HUES64 (cell line): ENCODE measurements at regions not wholly inside any gene's neighbourhood (a gene's known extent, or its start where the extent isn't known, plus 50 kb on each side); places are given as distances from the start of the nearest gene placed in this dataset.

ENCODE experiments used
- H3K27ac ChIP-seq: 2 replicates; pipeline ENCODE4 v1.7.0; 2013; ENCODE audit warnings: low read depth, low read length, inconsistent platforms
- H3K27me3 ChIP-seq: 2 replicates; pipeline ENCODE4 v1.6.1; 2013; ENCODE audit warnings: mild to moderate bottlenecking, low read length; ENCODE audit not compliant: insufficient read depth
- H3K36me3 ChIP-seq: 2 replicates; pipeline ENCODE4 v1.6.1; 2013; ENCODE audit warnings: mild to moderate bottlenecking, low read length; ENCODE audit not compliant: insufficient read depth
- H3K4me1 ChIP-seq: 2 replicates; pipeline ENCODE4 v1.6.1; 2013; ENCODE audit warnings: mild to moderate bottlenecking, low read length, moderate library complexity; ENCODE audit not compliant: insufficient read depth
- H3K4me3 ChIP-seq: 2 replicates; pipeline ENCODE4 v1.5.1; 2013; ENCODE audit warnings: mild to moderate bottlenecking, low read length, moderate library complexity
- H3K9ac ChIP-seq: 2 replicates; pipeline ENCODE4 v1.6.1; 2013; ENCODE audit warnings: mild to moderate bottlenecking, low read depth, low read length
- H3K9me3 ChIP-seq: 2 replicates; pipeline ENCODE4 v1.6.1; 2013; ENCODE audit warnings: low read depth, low read length; ENCODE audit not compliant: insufficient read depth
- whole genome bisulfite sequencing: fragments of 150-250, 120-280 bp; methylation state at CpG from one replicate; pipeline ENCODE4 v1.1.7; 2013; ENCODE audit warnings: missing lambda C conversion rate; 5-methylcytosine and 5-hydroxymethylcytosine counted together

GRCh38 chr3:193972832-193973231 is 163.1 kb upstream of the HES1 start:
- Histone ChIP-seq H3K9ac (no peak overlapping the region), H3K27ac (no peak overlapping the region), H3K4me1 (peaks cover 61% of the 10 kb centered on the region), H3K9me3 (no peaks in the 10 kb centered on the region), H3K27me3 (peaks cover 6% of the 10 kb centered on the region; the same call in 1 of the 2 replicates), H3K4me3 (no peak overlapping the region), H3K36me3 (no peaks in the 10 kb centered on the region)
- WGBS: 95% methylated on average over 3 of the region's 3 CpGs

DNA sequence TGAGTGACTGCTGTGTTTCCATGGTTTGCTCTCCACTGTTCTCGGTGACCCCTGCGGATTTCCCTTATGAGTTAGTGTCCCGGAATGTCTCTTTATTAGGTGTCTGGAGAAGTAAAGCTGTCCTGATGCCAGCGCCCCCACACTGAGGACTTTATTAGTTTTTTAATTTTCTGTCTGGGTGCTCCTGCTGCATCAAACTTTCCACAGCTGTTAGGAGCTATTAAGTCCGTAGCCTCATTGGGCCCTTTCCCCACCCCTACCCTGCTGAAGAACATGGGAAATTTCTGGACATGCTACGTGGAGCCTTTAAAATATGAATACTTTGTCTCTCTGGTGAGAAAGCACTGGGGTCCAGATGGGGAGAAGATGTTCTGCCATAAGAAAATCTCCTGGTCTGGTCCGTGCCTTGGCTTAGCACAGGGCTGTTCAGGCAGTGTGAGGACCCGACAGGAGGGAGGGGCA is 161.7 kb upstream of the HES1 start:
- H3K27me3 ChIP-seq: peaks cover 6% of the 10 kb centered on the region; the same call in 1 of the 2 replicates
- WGBS: 72% methylated on average over 8 of the region's 8 CpGs
- peak overlapping the region; percentile 86; the same call in 1 of the 2 replicates for H3K27ac ChIP-seq
- H3K4me3 ChIP-seq: no peak overlapping the region
- H3K4me1 ChIP-seq: peaks cover 61% of the 10 kb centered on the region
- H3K9me3 ChIP-seq: no peaks in the 10 kb centered on the region
- no peak overlapping the region for H3K9ac ChIP-seq
- no peaks in the 10 kb centered on the region for H3K36me3 ChIP-seq

DNA sequence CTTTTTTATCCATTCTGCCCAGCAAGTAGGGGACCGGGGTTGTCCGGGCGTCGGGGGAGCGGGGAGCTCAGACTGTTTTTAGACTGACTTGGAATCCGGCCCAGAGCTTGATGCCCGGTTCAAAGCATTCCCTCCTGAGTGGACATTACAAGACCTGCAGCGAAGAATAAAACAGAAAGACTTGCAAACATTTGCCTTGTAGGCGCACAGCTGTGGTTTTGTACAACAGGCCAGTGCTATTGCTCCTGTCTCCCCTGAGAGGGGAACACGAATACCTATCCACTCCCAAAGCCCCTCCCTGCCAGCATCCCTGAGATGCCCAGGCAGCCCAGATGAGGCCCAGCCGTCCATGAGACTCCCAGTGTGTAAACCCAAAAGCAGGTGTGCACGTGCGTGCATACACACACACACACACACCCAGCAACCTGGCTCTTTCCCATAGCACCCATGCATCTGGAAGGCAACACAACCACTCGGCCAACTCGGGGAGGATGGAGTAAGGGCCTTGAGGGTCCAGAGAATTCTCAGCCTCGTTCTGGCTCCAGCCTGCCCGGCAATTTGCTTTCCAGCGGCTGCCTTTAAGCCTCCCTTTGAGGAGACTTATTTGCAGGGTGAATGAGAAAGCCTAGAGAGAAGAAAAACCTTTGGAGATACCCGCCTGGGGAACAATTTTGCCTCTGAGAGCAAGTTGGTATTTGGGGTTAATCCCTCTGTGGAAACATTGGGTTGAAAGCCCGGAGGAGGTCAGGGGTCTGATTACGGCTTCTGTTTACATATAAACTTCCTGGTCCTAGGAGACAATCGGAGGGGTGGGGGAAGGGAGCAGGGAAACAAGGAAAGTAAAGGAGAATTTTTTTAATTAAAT is 161.0 kb upstream of the HES1 start:
- Histone ChIP-seq H3K27me3 (peaks cover 8% of the 10 kb centered on the region), H3K9me3 (no peaks in the 10 kb centered on the region), H3K36me3 (no peaks in the 10 kb centered on the region), H3K27ac (peak overlapping the region; percentile 86), H3K4me1 (peaks cover 59% of the 10 kb centered on the region), H3K9ac (peak overlapping the region; percentile 42; the same call in 1 of the 2 replicates), H3K4me3 (peak overlapping the region; percentile 12; the same call in 1 of the 2 replicates)
- WGBS: 45% methylated on average over 21 of the region's 22 CpGs

DNA sequence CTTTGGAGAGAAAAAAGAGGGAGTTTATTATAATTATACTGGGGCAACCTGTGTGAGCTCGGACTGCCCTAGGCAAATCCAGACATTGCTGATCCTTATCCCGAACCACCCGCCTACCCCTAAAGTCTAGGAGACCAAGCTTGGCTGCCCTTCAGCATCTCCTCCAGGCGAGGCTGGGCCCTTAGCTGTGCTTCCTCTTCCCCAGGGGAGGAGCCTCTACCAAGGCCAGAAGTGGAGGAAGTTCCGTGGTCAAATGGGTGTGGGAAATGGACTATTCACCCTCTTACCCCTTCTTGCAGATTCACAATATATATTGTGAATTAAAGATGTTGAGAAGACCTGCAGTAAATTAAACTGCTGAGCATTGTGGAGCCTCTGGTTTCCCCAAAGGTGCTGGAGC is 158.3 kb upstream of the HES1 start:
- Histone ChIP-seq H3K4me3 (no peak overlapping the region), H3K4me1 (peaks cover 39% of the 10 kb centered on the region), H3K9ac (no peak overlapping the region), H3K36me3 (no peaks in the 10 kb centered on the region), H3K9me3 (no peaks in the 10 kb centered on the region), H3K27me3 (peaks cover 22% of the 10 kb centered on the region), H3K27ac (no peak overlapping the region)
- WGBS: 98% methylated on average over 4 of the region's 5 CpGs

DNA sequence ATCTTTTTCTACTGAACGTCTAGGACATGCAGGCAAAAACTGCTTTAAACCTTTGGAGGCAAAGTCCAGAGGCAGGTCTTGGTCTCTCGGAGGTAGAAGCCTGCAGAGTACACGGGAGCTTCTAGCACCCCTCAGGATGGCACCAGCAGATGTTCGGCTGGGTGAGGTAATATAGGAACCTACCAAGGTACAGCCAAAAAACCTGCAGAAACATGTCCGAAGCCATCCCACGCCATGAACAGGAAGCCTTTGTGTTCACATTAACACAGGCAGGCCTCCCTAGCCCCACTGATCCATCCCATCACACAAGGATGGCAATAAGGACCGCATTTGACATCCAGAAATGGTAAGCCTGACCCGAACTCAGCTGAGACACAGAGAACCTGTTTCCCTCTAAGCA is 157.9 kb upstream of the HES1 start:
- 93% methylated on average over 8 of the region's 8 CpGs for WGBS
- H3K36me3 ChIP-seq: no peaks in the 10 kb centered on the region
- H3K9me3 ChIP-seq: no peaks in the 10 kb centered on the region
- peaks cover 22% of the 10 kb centered on the region for H3K27me3 ChIP-seq
- peaks cover 36% of the 10 kb centered on the region for H3K4me1 ChIP-seq
- H3K9ac ChIP-seq: no peak overlapping the region
- H3K4me3 ChIP-seq: no peak overlapping the region
- no peak overlapping the region for H3K27ac ChIP-seq

GRCh38 chr3:193978486-193978885 is 157.5 kb upstream of the HES1 start:
- Histone ChIP-seq H3K27ac (no peak overlapping the region), H3K27me3 (peaks cover 22% of the 10 kb centered on the region), H3K4me3 (no peak overlapping the region), H3K9me3 (no peaks in the 10 kb centered on the region), H3K36me3 (no peaks in the 10 kb centered on the region), H3K4me1 (peaks cover 31% of the 10 kb centered on the region), H3K9ac (no peak overlapping the region)
- WGBS: 91% methylated on average over 6 of the region's 6 CpGs

GRCh38 chr3:193980326-193980725 is 155.6 kb upstream of the HES1 start:
- no peaks in the 10 kb centered on the region for H3K9me3 ChIP-seq
- peaks cover 13% of the 10 kb centered on the region for H3K4me1 ChIP-seq
- no peak overlapping the region for H3K27ac ChIP-seq
- H3K27me3 ChIP-seq: peaks cover 22% of the 10 kb centered on the region
- no peaks in the 10 kb centered on the region for H3K36me3 ChIP-seq
- H3K9ac ChIP-seq: no peak overlapping the region
- 91% methylated on average over 7 of the region's 7 CpGs for WGBS
- no peak overlapping the region for H3K4me3 ChIP-seq

DNA sequence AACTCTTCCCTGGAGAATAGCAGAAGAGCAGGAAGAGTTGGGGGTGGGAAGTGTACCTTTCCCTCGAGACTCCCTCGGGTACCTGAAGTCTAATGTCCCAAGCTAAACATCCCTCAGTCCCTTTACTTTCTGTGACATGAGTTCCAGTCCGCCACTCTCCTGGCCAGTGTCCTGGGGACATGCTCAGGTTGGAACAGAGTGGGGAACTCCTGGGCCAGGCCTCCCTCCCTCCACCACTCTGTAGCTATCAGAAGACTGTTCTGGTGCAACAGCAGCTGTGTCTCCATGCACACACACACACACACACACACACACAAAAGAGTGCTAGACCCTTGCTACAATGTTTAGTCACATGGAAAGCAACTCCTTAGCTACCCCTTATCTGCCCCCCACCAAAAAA is 155.0 kb upstream of the HES1 start:
- 93% methylated on average over 3 of the region's 3 CpGs for WGBS
- Histone ChIP-seq H3K27ac (no peak overlapping the region), H3K27me3 (peaks cover 22% of the 10 kb centered on the region), H3K36me3 (no peaks in the 10 kb centered on the region), H3K4me1 (peaks cover 7% of the 10 kb centered on the region), H3K4me3 (no peak overlapping the region), H3K9me3 (no peaks in the 10 kb centered on the region), H3K9ac (no peak overlapping the region)

DNA sequence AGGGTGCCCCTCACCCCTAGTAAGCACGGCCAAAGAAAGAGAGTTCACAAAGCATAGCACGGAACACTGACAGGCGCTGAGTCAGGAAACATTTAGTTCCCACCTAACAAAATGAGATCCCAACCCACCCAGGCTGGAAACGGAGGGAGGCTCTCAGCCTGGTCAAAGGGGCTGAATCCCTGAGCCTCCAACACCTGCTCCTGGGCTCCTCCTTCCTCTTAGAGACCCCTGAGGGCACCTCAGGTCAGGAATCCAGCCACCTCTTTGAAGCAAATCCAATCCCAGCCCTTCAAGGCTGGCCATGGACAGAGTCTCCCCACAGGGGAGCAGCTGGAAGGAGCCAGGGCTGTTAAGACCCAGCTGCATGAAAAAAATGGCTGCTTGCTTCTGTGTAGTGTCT is 154.4 kb upstream of the HES1 start:
- Histone ChIP-seq H3K27ac (no peak overlapping the region), H3K4me3 (no peak overlapping the region), H3K4me1 (peaks cover 1% of the 10 kb centered on the region; the same call in 1 of the 2 replicates), H3K9ac (no peak overlapping the region), H3K9me3 (no peaks in the 10 kb centered on the region), H3K36me3 (no peaks in the 10 kb centered on the region), H3K27me3 (peaks cover 22% of the 10 kb centered on the region)
- 57% methylated on average over 4 of the region's 4 CpGs for WGBS

DNA sequence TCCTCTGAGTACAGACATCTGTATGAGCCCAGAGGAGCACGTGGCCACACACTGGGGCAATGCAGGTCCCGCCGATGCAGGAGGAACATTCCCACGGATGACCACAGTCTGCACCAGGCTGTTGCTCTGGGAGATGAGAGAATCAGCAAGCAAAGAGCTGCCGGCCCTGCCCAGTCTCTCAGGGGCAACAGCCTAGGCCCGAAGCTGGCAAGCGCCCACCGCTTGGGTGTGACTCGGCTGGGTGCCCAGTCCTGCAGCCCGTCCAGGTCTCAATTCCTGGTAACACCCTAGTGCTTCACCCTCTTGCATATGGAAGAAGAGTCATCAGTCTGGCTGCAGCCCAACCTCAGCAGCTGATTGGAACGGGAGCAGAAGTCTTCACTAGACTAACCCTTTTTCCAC is 153.7 kb upstream of the HES1 start:
- WGBS: 86% methylated on average over 11 of the region's 11 CpGs
- H3K9ac ChIP-seq: no peak overlapping the region
- peaks cover 2% of the 10 kb centered on the region; the same call in 1 of the 2 replicates for H3K4me1 ChIP-seq
- H3K27me3 ChIP-seq: peaks cover 22% of the 10 kb centered on the region
- no peak overlapping the region for H3K4me3 ChIP-seq
- H3K27ac ChIP-seq: no peak overlapping the region
- H3K36me3 ChIP-seq: no peaks in the 10 kb centered on the region
- no peaks in the 10 kb centered on the region for H3K9me3 ChIP-seq

DNA sequence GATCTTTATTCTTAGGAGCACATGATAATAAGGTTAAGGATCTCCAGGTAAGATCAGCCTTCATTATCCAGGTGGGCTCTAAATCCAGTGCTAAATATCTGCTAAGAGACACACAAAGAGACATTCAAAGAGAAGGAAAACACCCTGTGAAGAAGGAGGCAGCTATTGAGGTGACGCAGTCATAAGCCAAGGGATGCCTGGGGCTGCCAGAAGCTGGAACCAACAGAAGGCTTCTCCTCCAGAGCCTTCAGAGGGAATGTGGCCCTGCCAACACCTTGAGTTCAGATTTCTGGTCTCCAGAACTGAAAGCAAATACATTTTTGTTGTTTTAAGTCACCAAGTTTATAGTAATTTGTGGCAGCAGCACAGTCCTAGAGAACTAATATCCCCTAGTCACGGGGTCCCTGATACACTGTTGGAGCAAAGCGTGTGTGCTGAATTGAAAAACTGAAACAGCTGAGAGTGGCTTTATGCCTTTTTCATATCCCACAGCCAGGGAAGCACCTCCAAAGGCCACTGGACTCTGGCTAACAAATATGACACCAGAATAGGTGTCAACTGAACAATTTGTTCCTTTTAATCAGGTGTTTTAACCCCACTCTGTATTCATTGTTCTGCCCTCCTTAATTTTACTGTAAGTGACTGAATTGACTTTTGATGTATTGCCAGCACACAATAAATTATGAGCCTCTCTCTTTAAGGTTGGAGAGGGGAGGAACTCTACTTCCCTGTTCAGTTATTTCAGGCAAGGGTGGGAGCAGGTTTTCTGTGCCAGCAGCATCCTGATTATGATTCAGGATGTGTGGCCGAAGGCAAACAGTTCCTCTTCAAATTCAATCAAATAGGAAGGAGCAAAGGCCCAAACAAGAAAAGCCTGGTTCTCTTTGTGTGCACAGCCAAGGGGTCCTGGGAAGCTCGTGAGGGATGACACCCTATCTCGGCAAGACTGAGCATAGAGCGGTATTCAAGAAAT is 151.8 kb upstream of the HES1 start:
- no peaks in the 10 kb centered on the region for H3K9me3 ChIP-seq
- no peak overlapping the region for H3K27ac ChIP-seq
- no peak overlapping the region for H3K4me3 ChIP-seq
- WGBS: 87% methylated on average over 7 of the region's 7 CpGs
- no peaks in the 10 kb centered on the region for H3K36me3 ChIP-seq
- H3K4me1 ChIP-seq: peaks cover 4% of the 10 kb centered on the region; the same call in 1 of the 2 replicates
- H3K9ac ChIP-seq: no peak overlapping the region
- peaks cover 22% of the 10 kb centered on the region for H3K27me3 ChIP-seq
